GM13977 (cell line): ENCODE measurements at regions not wholly inside any gene's neighbourhood (a gene's known extent, or its start where the extent isn't known, plus 50 kb on each side); places are given as distances from the start of the nearest gene placed in this dataset.

Experiments
- DNase-seq: peaks from one replicate; pipeline ENCODE4 v3.0.0; 2012; ENCODE audit warnings: low spot score
- CTCF ChIP-seq: IDR thresholded peaks from 2 replicates; pipeline ENCODE4 v1.5.1; 2012; ENCODE audit warnings: mild to moderate bottlenecking, control low read depth; ENCODE audit not compliant: insufficient read depth; ENCODE audit errors: extremely low read depth, missing control alignments
- in situ Hi-C: fragments of 300-500 bp; cut with MboI; formaldehyde crosslinking; loops from one replicate; pipeline ENCODE4 v1.12.0; 2022; ENCODE audit warnings: low sequenced_read_pairs, low pct_unique_long_range_greater_than_20kb, mixed read lengths, inconsistent platforms; ENCODE audit not compliant: unreplicated experiment

- in situ Hi-C loops, result no loop called here
- DNase-seq, result no peak
- TF ChIP-seq CTCF, result no peak
These were observed 436.7 kb upstream of the JAG1 start for GRCh38 chr20:11110535-11110934.

- DNase-seq, result no peak
- in situ Hi-C loops, result no loop called here
These were observed 437.4 kb upstream of the JAG1 start for GRCh38 chr20:11111191-11111590.

GRCh38 chr20:11112832-11113231 lies 439.0 kb upstream of the JAG1 start:
- in situ Hi-C loops, result no loop called here

More at GRCh38 chr20:11111191-11111590, 437.4 kb upstream of the JAG1 start:
- TF ChIP-seq CTCF, result no peak

GRCh38 chr20:11114382-11114781 lies 440.6 kb upstream of the JAG1 start:
- DNase-seq, result no peak
- in situ Hi-C loops, result no loop called here
- TF ChIP-seq CTCF, result no peak

More at GRCh38 chr20:11112832-11113231, 439.0 kb upstream of the JAG1 start:
- DNase-seq, result no peak
- no peak for TF ChIP-seq CTCF

GRCh38 chr20:11117808-11118528 lies 444.2 kb upstream of the JAG1 start:
- in situ Hi-C loops, result no loop called here
- no peak for DNase-seq
- TF ChIP-seq CTCF, result no peak

- TF ChIP-seq CTCF, result no peak
- DNase-seq, result no peak
- in situ Hi-C loops, result no loop called here
These were observed 445.1 kb upstream of the JAG1 start for GRCh38 chr20:11118802-11119380.
